ENCODE measurements at regions not wholly inside any gene's neighbourhood (a gene's known extent, or its start where the extent isn't known, plus 50 kb on each side); places are given as distances from the start of the nearest gene placed in this dataset.
"Not testable (repeated sequence)": the region's sequence is repeated elsewhere in the genome, so short reads cannot be mapped to it uniquely, and the experiment has no call there.

- no peak for FAIRE-seq
These were observed 424.8 kb upstream of the EPHA5 start for GRCh38 chr4:66095065-66095464.

GRCh38 chr4:66094070-66094469 is 423.8 kb upstream of the EPHA5 start:
- FAIRE-seq, result no peak

GRCh38 chr4:66091786-66092185 is 421.5 kb upstream of the EPHA5 start:
- FAIRE-seq, result no peak

- FAIRE-seq, result no peak
These were observed 403.7 kb upstream of the EPHA5 start for GRCh38 chr4:66073961-66074360.

GRCh38 chr4:66071911-66072310 is 401.6 kb upstream of the EPHA5 start:
- FAIRE-seq, result no peak

- FAIRE-seq, result no peak
These were observed 392.6 kb upstream of the EPHA5 start for GRCh38 chr4:66062921-66063320.

- FAIRE-seq, result no peak
These were observed 391.8 kb upstream of the EPHA5 start for GRCh38 chr4:66062044-66062443.

GRCh38 chr4:66059556-66059955 is 389.3 kb upstream of the EPHA5 start:
- no peak for FAIRE-seq

- FAIRE-seq, result no peak
These were observed 388.8 kb upstream of the EPHA5 start for GRCh38 chr4:66059136-66059535.

GRCh38 chr4:66055999-66056398 is 385.7 kb upstream of the EPHA5 start:
- FAIRE-seq, result no peak

GRCh38 chr4:66052426-66052825 is 382.1 kb upstream of the EPHA5 start:
- FAIRE-seq, result no peak

GRCh38 chr4:66048861-66049260 is 378.6 kb upstream of the EPHA5 start:
- no peak for FAIRE-seq

GRCh38 chr4:66045913-66046312 is 375.6 kb upstream of the EPHA5 start:
- FAIRE-seq, result no peak

GRCh38 chr4:66035701-66036100 is 365.4 kb upstream of the EPHA5 start:
- FAIRE-seq, result no peak

- no peak for FAIRE-seq
These were observed 364.4 kb upstream of the EPHA5 start for GRCh38 chr4:66034671-66035070.

- FAIRE-seq, result no peak
These were observed 364.0 kb upstream of the EPHA5 start for GRCh38 chr4:66034262-66034661.

- FAIRE-seq, result no peak
These were observed 362.3 kb upstream of the EPHA5 start for GRCh38 chr4:66032571-66032970.

- FAIRE-seq, result no peak
These were observed 358.4 kb upstream of the EPHA5 start for GRCh38 chr4:66028668-66029067.

GRCh38 chr4:66023061-66023460 is 352.8 kb upstream of the EPHA5 start:
- no peak for FAIRE-seq

- no peak for FAIRE-seq
These were observed 347.4 kb upstream of the EPHA5 start for GRCh38 chr4:66017671-66018070.

- no peak for FAIRE-seq
These were observed 346.0 kb upstream of the EPHA5 start for GRCh38 chr4:66016240-66016639.

GRCh38 chr4:66014146-66014765 is 344.0 kb upstream of the EPHA5 start:
- no peak for FAIRE-seq

GRCh38 chr4:66000510-66001117 is 330.3 kb upstream of the EPHA5 start:
- no peak for FAIRE-seq

- no peak for FAIRE-seq
These were observed 329.2 kb upstream of the EPHA5 start for GRCh38 chr4:65999518-65999871.

- not testable (repeated sequence) for FAIRE-seq
These were observed 328.7 kb upstream of the EPHA5 start for GRCh38 chr4:65998807-65999517.
